GM13976 (cell line): ENCODE measurements at regions not wholly inside any gene's neighbourhood (a gene's known extent, or its start where the extent isn't known, plus 50 kb on each side); places are given as distances from the start of the nearest gene placed in this dataset.

Experiments used
- DNase-seq: peaks from one replicate; pipeline ENCODE4 v3.0.0; 2012; ENCODE audit warnings: low spot score
- in situ Hi-C: fragments of 300-500 bp; cut with MboI; formaldehyde crosslinking; loops from one replicate; pipeline ENCODE4 v1.12.0; 2022; ENCODE audit warnings: low sequenced_read_pairs, mixed read lengths, inconsistent platforms; ENCODE audit not compliant: unreplicated experiment
- TF ChIP-seq, protein P1 (sequence below): IDR thresholded peaks from 2 replicates; pipeline ENCODE4 v1.5.1; 2012; ENCODE audit warnings: borderline replicate concordance, mild to moderate bottlenecking; ENCODE audit not compliant: insufficient read depth; ENCODE audit errors: extremely low read depth, missing control alignments, control extremely low read depth

DNA sequence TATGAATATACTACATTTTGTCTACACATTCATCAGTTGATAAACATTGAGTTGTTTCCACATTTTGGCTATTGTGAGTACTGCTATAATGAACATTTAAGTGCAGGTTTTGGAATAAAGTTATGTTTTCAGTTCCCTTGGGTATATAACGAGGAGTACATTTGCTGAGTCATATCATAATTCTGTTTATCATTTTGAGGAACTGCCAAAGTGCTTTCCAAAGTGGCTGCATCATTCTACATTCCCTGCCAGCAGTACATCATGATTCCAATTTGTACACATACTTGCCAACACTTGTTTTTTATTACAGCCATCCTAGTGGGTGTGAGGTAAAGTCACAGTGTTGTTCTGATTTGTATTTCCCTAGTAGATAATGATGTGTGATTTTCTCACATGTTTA lies 1458.6 kb upstream of the TENM4 start:
- in situ Hi-C loops: no loop called here
- TF ChIP-seq, protein P1, sequence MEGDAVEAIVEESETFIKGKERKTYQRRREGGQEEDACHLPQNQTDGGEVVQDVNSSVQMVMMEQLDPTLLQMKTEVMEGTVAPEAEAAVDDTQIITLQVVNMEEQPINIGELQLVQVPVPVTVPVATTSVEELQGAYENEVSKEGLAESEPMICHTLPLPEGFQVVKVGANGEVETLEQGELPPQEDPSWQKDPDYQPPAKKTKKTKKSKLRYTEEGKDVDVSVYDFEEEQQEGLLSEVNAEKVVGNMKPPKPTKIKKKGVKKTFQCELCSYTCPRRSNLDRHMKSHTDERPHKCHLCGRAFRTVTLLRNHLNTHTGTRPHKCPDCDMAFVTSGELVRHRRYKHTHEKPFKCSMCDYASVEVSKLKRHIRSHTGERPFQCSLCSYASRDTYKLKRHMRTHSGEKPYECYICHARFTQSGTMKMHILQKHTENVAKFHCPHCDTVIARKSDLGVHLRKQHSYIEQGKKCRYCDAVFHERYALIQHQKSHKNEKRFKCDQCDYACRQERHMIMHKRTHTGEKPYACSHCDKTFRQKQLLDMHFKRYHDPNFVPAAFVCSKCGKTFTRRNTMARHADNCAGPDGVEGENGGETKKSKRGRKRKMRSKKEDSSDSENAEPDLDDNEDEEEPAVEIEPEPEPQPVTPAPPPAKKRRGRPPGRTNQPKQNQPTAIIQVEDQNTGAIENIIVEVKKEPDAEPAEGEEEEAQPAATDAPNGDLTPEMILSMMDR: no peak
- no peak for DNase-seq

DNA sequence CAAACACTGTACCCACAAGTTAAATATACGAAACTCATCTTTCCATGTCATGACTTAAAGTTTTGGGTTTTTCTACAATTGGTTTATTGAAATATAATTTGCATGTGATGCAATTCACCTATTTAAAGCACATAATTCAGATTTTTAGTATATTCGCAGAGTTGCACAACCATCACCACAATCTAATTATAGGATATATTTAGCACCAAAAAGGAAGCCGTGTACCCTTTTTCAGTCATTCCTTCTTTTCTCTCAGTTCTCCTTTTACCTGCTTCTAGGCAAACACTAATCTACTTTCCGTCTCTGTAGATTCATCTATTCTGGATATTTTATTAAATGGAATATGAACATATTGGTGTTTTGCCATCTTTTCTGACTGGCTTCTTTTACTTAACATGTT lies 1458.1 kb upstream of the TENM4 start:
- DNase-seq: no peak

DNA sequence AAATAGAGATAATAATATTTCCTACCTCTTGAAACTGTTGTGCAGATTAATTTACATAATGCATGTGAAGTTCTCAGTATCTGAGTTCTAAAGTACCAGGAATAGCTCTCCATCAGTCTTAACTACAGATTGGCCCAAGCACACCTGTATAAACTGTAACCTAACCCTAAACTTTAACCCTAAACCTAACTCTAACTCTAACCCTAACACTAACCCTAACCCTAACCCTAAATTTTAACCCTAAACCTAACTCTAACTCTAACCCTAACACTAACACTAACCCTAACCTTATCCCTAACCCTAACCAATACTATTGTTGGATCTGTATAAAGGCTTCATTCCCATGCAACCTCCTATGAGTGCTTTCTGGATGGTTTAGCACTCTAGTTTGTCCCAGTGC lies 1445.9 kb upstream of the TENM4 start:
- in situ Hi-C loops: no loop called here
- no peak for DNase-seq
- TF ChIP-seq, protein P1: no peak

More for the DNA sequence above, 1458.1 kb upstream of the TENM4 start:
- TF ChIP-seq, protein P1: no peak
- in situ Hi-C loops: no loop called here

DNA sequence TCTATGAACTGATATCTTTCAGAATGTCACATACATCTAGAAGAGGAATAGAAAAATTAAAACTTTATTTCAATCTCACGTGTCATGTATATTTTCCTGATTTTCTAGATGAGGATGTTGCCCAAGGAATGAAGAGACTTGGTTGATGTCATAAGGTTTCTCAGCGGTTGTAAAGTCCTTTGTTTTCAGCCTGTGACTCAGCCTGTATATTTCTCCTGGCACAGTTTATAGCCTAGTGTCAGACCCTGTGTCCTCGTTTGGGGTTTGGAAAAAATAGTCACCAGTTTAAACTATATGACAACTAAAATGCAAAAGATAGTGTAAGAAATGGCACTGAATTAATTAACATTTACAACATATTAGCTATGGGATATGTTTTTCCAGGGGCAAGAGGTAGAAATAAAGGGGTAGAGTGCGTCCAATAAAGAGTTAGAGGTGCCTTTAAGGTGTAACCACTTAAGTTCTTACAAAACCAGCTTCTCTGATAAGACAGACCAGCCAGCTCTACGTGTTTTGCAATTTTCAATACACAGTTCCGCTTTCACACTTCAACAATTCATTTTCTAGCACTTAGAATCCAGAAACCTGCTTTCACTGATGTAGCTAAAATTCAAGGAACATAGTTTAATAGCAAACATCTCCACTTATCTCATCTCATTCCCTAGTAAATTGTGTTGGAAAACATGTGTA lies 1432.6 kb upstream of the TENM4 start:
- no peak for DNase-seq
- TF ChIP-seq, protein P1: no peak
- in situ Hi-C loops: no loop called here

DNA sequence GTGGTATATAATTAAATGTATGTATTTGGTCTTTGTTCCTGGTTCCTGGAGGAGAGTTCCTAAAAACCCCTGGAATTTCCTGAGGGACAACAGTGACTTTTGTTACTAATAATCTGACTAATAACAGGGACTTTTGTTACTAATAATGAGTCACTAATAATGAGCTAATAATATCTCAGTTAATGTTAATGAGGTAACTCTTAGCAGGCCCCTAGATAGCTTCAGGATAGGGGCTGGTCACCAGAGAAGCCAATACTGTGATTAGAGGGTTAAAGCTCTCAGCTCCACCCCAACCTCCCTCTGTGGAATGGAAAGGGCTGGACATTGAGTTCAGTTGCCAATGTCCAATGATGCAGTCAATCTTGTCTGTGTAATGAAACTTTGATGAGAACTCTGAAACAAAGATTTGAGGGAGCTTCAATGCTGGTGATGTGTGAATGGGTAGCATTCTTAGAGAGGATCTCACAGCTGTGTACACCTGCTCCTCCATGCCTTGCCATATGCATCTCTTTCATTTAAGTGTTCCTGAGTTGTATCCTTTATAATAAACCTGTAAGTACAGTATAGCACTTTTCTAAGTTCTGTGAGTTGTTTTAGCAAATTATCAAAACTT lies 1431.4 kb upstream of the TENM4 start:
- TF ChIP-seq, protein P1: no peak
- in situ Hi-C loops: no loop called here
- no peak for DNase-seq

DNA sequence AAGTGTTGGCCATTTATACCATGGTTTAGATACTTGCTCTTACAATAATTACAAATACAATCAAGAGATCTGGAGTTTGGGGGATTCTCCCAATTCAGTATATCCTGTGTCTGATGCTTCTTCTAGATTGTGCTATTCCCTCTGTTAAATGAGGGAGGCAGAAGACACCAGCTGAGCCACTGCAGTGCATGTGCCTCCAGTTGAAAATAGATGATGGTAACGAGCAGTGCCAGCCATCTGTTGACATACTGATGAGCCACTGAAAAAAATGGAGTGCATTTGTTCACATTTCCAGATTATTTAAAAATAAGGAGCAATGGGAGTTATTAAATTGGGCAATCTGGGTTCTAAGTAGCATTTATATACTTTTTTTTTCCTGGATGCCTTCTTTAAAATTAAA lies 1428.0 kb upstream of the TENM4 start:
- in situ Hi-C loops: no loop called here
- no peak for DNase-seq
- TF ChIP-seq, protein P1: no peak
